Ovary (tissue), 3 donors: ENCODE measurements at regions not wholly inside any gene's neighbourhood (a gene's known extent, or its start where the extent isn't known, plus 50 kb on each side); places are given as distances from the start of the nearest gene placed in this dataset.

Experiments used
- EP300 ChIP-seq: sonication (generic); formaldehyde crosslinking; IDR thresholded peaks from one replicate; pipeline ENCODE4 v1.6.1; 2017; ENCODE audit warnings: antibody characterized with exemption
- POLR2A ChIP-seq: fragments of 450-650 bp; IDR thresholded peaks from one replicate; pipeline ENCODE4 v1.6.1; 2017; ENCODE audit warnings: antibody characterized with exemption, mild to moderate bottlenecking, moderate library complexity
- TF ChIP-seq, protein P1 (sequence below), 3 donors: fragments of 450-650 bp in 2 of 3; fragments of 200-600 bp in 1 of 3; IDR thresholded peaks; one replicate each; pipeline versions ENCODE4 v1.5.1 to v1.8.0; 2016 to 2022; ENCODE audit warnings: antibody characterized with exemption in 3 of 3, mild to moderate bottlenecking in 1 of 3
- donor health status: DM: no; HTN: no; CAD: no.

DNA sequence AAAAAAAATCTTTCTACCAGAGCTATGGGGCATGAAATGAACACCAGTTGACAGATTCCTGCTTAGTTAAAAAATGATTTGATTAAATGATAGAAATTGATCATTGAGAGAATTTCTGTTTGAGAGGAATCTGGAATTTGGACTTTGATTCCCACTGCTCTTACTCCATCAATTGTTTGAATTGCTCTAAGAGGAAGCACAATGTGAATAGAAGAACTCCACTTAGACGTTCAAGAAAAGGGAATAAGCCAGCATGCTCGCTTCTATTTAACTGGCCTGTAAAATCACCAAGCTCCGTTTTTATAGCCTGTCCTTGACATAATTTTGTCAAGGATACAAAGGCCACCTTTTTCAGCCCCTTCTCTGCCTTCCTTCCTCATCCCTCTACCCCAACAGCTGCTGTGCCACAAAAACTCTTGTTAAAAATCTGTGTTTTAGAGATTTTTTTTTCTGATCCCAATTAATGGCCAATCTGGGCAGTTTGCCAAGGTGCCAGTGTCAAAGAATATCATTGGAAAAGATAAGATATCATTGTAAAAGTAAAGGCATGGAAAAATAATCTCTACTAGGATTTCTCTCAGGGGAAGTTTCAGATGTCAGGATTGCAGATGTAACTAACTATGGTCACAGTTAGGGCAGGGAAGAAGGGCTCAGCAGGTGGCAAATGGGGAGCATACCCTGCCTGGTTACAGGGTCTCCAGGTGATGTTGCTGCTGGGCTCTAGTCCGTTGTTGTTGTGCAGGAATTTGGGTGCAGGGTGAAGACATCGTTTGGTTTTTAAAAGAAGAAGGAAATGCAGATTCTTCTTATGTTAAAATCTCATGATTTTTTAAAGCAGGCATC lies 301.8 kb upstream of the PDZRN3 start:
- TF ChIP-seq, protein P1, sequence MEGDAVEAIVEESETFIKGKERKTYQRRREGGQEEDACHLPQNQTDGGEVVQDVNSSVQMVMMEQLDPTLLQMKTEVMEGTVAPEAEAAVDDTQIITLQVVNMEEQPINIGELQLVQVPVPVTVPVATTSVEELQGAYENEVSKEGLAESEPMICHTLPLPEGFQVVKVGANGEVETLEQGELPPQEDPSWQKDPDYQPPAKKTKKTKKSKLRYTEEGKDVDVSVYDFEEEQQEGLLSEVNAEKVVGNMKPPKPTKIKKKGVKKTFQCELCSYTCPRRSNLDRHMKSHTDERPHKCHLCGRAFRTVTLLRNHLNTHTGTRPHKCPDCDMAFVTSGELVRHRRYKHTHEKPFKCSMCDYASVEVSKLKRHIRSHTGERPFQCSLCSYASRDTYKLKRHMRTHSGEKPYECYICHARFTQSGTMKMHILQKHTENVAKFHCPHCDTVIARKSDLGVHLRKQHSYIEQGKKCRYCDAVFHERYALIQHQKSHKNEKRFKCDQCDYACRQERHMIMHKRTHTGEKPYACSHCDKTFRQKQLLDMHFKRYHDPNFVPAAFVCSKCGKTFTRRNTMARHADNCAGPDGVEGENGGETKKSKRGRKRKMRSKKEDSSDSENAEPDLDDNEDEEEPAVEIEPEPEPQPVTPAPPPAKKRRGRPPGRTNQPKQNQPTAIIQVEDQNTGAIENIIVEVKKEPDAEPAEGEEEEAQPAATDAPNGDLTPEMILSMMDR (IDR thresholded peaks at IDR 0.05), result no peak
- TF ChIP-seq POLR2A (no peak), EP300 (no peak)
